GM12873 (cell line): ENCODE measurements at regions not wholly inside any gene's neighbourhood (a gene's known extent, or its start where the extent isn't known, plus 50 kb on each side); places are given as distances from the start of the nearest gene placed in this dataset.

Experiments used
- TF ChIP-seq, protein P1 (sequence below): IDR thresholded peaks from 2 replicates; pipeline ENCODE4 v1.5.1; 2012; ENCODE audit warnings: low read depth, mild to moderate bottlenecking, moderate library complexity, low read length, control low read depth; ENCODE audit not compliant: insufficient read depth; ENCODE audit errors: missing control alignments

GRCh38 chr7:25622695-25623094 is 394.4 kb upstream of the NPVF start:
- TF ChIP-seq, protein P1, sequence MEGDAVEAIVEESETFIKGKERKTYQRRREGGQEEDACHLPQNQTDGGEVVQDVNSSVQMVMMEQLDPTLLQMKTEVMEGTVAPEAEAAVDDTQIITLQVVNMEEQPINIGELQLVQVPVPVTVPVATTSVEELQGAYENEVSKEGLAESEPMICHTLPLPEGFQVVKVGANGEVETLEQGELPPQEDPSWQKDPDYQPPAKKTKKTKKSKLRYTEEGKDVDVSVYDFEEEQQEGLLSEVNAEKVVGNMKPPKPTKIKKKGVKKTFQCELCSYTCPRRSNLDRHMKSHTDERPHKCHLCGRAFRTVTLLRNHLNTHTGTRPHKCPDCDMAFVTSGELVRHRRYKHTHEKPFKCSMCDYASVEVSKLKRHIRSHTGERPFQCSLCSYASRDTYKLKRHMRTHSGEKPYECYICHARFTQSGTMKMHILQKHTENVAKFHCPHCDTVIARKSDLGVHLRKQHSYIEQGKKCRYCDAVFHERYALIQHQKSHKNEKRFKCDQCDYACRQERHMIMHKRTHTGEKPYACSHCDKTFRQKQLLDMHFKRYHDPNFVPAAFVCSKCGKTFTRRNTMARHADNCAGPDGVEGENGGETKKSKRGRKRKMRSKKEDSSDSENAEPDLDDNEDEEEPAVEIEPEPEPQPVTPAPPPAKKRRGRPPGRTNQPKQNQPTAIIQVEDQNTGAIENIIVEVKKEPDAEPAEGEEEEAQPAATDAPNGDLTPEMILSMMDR, result no peak

GRCh38 chr7:25624051-25624450 is 395.8 kb upstream of the NPVF start:
- TF ChIP-seq, protein P1, result no peak

- TF ChIP-seq, protein P1, result no peak
Measured at GRCh38 chr7:25624833-25625232, 396.5 kb upstream of the NPVF start.

- TF ChIP-seq, protein P1, result no peak
Measured at GRCh38 chr7:25625306-25625992, 397.2 kb upstream of the NPVF start.

- TF ChIP-seq, protein P1, result no peak
Measured at GRCh38 chr7:25626451-25627131, 398.3 kb upstream of the NPVF start.

DNA sequence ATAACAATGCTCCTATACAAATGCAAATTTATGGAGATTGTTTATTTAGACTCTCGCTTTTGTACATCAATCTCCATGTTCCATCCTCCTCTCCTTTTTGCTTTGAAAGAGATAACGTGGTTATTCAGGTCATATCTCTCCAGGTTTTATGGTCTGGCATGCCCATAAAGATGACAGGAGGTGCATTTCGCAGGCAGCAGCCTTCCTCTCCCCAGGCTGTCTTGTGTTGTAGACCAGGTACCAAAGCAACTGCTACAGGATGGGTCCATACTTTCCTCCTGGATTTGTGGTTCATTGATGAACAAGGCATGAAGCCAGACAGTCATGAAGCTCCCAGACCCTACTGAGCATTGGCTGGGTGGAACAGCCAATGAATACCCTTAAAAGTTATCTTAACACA is 400.2 kb upstream of the NPVF start:
- TF ChIP-seq, protein P1, result no peak

DNA sequence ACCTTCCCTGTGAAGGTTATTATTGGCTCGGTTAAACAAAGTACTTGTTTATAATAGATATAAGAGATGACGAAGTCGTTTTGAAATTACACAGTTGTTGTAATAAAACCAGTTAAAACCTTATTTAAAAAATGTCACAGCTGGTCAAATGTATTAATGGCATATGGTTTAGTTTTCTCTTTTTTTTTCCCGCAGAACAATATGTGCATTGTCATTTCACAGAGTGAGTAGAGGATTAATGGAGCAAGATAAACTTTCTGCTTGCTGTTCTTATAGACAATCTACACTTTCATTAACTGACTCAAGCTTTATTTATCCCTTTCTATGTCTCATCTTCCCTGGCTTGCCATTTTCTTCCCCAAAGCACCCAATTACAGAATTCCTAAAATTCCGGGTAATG is 404.3 kb upstream of the NPVF start:
- TF ChIP-seq, protein P1, result no peak
